ACHN (cell line): ENCODE measurements at regions not wholly inside any gene's neighbourhood (a gene's known extent, or its start where the extent isn't known, plus 50 kb on each side); places are given as distances from the start of the nearest gene placed in this dataset.

Source experiments
- DNase-seq: peaks from one replicate; pipeline ENCODE4 v3.0.0-alpha.2; 2015
- in situ Hi-C: cut with HindIII; loops from 2 replicates; pipeline ENCODE4 v1.10.0; 2017; ENCODE audit warnings: low sequenced_read_pairs, low pct_ligation_motif_present, low pct_unique_long_range_greater_than_20kb

DNA sequence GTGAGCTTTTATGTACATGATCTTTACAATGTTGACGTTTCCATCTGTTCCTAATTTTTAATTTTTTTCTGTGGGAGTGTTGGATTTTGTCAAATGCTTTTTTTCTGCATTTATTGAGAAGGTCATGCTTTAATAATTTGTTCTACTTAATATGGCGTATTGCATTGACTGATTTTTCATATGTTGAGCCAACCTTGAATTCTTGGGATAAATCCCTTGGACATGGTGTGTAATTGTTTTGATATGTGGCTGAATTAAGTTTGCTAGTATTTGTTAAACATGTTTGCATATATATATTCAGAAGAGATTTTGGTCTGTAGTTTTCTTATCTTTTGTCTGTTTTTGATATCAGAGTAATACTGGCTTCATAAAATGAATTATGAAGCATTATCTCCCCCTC, 256.7 kb downstream of the EDEM1 start:
- in situ Hi-C loops, result no loop called here
- no peak for DNase-seq

DNA sequence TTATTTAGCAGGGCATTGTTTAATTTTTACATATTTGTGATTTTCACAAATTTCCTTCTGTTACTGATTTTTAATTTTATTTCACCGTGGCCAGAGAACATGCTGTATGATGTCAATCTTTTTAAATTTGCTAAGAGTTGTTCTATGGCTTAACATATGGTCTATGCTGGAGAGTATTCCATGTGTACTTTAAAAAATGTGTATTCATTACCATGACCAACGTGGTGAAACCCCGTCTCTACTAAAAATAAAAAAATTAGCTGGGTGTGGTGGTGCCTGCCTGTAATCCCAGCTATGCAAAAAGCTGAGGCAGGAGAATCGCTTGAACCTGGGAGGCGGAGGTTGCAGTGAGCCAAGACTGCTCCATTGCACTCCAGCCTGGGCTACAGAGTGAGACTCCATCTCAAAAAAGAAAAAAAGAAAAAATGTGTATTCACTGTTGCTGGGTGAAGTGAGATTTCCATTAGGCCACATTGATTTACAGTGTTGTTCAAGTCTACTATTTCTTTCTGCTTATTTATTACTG, 258.2 kb downstream of the EDEM1 start:
- in situ Hi-C loops, result no loop called here
- DNase-seq, result no peak

DNA sequence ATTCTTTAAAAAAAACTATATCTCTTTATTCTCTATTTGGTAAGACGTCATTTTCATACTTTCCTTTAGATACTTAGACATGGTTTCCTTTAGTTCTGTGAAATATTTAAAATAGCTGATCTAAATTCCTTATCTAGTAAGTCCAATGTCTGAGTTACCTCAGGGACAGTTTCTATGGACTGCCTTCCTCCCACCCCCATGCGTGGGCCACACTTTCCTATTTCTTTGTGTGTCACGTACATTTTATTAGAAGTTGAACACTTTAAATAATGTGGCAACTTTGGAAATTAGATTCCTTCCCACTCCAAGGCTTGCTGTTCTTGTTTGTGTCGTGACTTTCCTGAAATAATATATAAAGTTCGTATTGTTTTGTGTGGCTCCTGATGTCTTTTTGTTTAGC, 260.7 kb downstream of the EDEM1 start:
- in situ Hi-C loops, result no loop called here

DNA sequence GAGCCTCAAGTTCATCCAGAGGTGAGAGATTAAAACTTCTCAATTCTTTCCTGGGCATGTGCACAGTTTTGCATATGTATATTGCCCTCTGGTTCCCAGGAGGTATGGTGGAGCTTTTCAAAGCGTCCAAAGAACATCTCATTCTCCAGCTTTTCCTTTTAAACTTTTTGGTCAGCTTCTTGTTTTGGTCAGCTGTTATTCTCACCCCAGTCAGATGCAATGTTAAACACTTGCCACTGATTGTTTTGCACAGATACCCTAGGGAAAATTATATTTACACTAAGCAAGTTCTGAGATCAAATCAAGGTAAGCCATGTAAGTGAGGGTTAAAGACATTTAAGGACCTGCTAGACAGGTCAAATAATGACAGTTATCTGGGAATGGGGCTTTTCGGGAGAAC, 261.3 kb downstream of the EDEM1 start:
- in situ Hi-C loops, result no loop called here
- no peak for DNase-seq

More for the DNA sequence above, 260.7 kb downstream of the EDEM1 start:
- no peak for DNase-seq

DNA sequence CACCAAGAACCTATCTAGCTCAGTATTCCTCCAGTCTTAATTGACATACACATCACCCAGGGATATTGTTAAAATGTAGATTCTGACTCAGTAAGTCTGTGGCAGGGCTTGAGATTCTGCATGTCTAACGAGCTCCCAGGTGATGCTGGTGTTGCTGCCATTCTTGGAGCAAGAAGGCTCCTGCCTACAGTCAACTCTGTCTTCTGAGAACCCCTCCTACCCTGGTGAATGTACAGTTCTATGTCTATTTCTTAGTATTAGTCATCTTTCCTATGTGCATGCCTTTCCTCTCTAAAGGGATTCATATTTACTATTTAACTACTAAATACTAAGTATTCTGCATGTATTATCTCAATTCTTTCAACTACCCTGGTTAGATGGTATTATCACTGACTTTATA, 268.7 kb downstream of the EDEM1 start:
- DNase-seq, result no peak
- in situ Hi-C loops, result no loop called here

DNA sequence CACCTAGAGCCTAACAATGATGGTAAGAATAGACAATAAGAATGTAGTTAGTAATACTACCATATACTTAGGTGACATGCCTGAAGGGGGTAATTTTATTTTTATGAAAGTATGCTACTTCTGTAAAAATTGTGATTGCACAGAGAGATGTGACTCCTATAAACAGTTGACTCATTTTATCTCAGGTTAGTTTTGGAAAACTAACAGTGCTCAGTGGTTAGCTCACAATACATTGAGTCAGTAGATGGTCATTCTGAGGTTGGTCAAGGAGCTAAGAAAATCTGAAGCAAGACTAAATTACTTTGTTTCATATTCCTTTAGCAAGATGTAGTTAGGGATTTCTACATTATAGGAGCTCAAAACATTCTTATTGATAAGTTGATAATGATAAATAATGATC, 271.0 kb downstream of the EDEM1 start:
- in situ Hi-C loops, result no loop called here
- DNase-seq, result no peak

DNA sequence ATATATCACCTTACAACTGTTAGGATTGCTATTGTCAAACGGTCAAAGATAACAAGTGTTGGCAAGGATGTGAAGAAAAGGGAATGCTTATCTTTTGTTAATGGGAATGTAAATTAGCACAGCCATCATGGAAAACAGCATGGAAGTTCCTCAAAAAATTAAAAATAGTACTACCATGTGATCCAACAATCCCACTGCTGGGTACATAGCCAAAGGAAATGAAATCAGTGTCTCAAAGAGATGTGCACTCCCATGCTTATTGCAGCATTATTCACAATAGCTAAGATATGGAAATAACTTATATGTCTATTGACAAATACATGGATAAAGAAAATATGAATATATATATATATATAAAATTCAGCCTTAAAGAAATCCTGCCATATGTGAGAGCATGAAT, 274.6 kb downstream of the EDEM1 start:
- DNase-seq, result no peak
- in situ Hi-C loops, result no loop called here

DNA sequence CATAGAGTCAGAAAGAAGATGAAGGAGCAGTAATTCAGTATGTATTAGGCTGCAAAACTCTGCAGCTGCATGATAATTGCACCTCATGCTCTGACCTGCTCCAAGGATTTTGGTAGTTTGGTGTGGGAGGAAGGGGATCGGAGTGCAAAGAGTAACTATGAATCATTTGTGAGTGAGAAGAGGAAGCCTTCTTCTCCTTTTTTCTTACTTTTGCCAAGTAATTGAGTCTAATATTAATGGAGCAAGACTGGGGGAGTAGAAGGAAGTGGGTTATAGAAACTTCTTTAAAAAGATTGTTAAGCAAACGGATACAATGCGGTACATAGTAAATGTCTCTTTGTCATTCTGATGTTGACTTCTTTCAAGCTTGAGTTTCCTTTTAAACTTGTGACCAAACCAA, 276.5 kb downstream of the EDEM1 start:
- in situ Hi-C loops, result no loop called here
- DNase-seq, result no peak

DNA sequence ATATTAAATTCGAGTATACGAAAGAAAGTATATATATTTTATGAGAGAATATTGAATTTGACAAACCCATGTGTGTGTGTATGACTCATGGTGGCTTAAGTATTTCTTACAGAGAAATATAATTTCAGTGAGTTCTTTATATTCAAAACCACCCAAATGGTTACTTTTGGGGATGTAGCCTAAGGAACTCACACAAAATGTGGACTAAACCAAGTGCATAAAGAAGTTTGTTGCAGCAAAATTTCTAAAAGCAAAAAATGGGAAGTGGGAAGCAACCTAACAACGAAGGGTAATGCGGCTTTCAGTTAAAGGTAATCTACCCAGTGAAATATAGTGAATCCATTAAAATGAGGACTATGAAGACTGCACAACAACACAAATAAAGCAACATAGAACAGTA, 277.1 kb downstream of the EDEM1 start:
- no peak for DNase-seq
- in situ Hi-C loops, result no loop called here

DNA sequence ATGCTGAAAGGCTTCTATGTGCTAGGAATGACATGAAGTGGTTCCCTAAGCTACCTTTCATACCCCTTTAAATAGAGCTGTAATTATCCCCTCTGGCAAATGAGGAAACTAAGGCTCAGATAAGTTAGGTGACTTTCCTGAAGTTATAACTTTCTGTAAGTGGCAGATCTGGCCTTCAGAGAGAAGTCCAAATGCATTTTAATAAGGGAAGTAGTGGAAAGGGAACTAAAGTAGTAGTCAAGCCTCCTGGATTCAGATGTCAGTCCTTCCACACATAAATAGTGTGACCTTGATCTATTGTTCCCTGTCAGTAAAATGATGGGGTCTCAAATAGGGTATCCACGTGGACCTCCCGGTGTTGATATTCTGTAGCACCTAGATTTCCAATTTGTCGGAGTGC, 277.7 kb downstream of the EDEM1 start:
- in situ Hi-C loops, result no loop called here
- DNase-seq, result no peak

DNA sequence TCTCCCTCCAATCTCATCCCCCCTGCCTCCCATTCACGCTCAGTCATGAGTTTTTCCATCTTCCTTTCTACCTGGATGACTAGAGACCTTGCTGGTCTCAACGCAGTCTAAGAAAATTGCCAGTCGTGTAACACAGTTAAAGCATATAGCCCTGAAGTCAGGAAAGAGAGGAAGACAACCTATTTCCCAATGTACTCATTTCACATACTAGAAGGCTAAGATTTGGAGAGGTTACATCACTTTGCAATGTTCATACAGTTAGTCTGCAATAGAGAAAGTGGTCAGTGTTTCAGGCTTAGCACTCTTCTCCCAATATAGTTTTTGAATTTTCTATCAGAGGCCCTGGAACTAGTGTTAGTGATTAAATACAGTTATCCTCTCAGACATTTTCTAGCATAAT, 278.6 kb downstream of the EDEM1 start:
- in situ Hi-C loops, result no loop called here
- no peak for DNase-seq

DNA sequence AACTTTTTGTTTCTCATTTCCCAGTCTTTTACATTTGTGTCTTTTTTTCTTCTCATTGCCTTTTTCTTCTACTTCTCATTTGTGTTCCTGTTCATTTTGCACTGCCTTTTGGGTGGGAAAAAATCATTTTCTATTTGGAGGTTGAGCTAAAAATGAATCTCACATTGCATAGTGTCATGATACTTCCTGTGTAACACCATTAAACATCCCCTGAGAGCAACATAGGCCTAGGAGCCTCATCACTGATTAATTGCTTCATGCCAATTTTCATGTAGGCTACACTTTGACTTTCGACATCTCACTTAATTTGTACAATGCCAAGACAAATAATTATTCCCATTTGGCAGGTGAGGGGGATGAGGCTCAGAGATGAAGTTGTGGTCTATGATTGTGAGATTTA, 279.2 kb downstream of the EDEM1 start:
- no peak for DNase-seq

DNA sequence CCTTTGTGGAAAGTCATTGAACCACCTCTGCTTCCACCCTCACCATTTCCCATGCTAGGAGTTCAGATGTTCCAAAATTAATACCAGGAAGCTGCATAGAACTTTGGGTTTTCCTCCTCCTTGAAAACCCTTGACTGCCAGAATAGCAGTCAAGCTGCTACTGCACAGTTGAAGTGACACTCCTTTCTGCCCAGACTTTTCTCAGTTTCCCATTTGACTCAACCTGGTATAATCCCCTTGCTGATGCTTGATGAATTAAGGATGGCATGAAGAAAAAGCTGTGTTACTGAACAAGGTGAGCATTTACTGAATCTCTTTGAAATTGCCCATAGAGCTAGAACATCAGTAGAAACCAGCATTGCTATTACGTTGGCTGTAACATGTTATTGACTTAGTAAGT, 286.0 kb downstream of the EDEM1 start:
- no peak for DNase-seq
- in situ Hi-C loops, result no loop called here

More for the DNA sequence above, 279.2 kb downstream of the EDEM1 start:
- in situ Hi-C loops, result no loop called here

DNA sequence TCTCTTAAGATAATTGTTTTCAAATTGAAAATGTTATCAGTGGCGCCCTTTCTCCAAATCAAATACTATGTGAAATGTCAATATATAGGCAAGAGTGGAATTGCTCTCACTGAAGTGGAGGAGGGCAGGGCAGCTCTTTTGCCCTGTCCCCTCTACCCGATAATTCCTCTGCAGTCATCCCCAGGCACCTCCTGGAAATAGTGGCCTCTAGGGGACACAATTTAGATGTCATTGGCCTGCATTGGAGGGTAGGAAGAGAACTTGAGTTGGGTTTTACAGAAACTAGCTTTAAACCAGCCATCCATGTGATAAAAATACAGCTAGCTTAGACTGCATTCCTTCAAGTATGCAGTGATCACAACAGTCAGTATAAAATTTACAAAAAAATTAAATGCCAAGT, 288.9 kb downstream of the EDEM1 start:
- in situ Hi-C loops, result no loop called here
- no peak for DNase-seq

DNA sequence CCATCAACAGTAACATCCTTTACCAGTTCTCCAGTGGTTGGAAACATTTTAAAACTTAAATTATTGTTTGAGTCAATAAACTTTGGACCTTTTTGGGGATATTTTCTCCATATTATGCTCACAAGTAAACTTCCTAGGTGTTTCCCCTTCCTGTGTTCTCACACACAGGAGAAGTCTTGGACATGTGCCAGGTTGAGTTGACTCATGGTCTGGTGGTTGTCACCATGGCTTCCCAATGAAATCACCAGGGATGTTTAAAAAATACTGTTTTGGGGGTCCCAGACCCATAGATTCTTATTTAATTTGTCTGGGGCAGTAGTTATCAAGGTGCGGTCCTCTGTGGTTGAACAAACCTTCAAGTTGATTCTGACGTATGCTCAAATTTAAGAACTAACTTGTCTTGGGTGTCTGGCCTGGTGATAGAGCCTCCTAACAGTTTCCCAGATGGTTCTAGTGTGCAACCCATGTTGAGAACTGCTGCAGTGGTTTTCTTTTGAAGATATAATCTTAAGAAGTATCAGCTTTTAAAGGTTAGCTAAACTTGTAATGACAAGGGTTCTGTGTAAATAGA, 291.8 kb downstream of the EDEM1 start:
- no peak for DNase-seq
- in situ Hi-C loops, result no loop called here

DNA sequence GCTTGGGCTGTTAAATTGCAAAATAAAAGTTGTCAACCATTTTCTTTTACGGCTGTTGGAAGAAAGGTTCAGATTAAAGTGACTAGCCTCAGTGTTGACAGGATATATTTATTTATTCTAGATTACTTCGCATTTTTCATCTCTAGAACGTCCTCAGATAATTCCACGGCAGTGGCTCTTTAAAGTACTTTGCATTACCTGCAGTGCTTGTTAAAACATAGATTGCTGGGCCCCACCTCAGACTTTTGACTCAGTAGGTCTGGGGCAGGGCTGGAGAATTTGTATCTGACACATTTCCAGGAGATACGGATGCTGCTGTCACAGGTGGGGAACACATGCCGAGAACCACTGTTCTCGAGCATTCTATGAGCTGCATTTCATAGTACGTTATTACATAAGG, 292.7 kb downstream of the EDEM1 start:
- in situ Hi-C loops, result no loop called here
- DNase-seq, result no peak

DNA sequence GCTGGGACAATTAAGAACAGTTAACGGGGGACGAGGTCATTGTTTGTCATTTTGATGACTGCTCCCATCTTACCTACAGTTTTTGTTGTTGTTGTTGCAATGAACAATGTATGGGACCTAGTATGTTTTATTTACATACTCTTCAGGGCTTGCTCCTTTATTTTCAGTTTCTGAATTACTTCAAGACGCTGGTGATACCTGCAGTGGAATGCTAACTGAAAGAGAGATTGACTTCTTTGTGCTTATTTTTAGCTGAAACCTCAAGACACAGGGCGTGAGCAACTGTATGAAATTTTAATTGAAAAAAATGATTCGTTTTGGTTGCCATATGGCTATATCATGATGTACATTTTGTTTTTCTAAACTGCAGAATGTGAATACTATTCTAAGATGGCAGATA, 297.9 kb downstream of the EDEM1 start:
- no peak for DNase-seq
- in situ Hi-C loops, result no loop called here

DNA sequence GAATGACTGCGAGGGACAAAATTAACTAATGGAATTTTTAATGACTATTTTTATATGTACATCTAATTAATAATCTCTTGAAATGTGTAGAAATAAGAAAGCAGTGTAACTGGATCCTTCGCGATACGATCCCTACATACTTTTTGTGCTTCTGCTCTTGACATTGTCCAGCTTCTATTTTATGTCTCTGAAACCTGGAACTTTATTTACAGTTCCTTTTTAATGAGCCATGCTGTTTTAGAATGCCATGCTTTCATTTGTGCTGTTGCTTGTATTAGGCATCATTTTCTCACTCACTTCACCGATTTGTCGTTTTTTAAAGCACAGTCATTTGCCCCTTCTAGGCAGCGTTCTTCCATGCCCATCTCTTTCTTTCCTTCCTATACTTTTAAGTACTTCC, 301.3 kb downstream of the EDEM1 start:
- no peak for DNase-seq
- in situ Hi-C loops, result no loop called here

DNA sequence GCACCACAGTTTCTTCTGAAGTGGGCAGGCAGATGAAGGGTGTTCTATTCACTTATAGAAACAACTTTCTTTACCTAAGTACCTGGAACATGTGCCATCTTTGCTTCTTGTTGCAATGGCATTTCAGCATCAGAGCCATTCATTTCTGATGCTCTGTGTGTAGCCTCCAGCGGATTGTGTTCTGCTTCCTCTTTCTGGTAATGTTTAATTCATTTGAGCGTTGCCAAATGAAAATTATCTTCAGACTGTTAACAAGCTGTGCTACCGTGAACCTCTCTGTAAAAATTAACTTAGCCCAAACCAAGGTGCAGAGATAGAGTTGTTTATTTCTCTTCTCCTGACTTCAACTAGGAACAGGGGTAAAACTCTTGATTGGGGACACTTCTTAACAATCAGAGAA, 302.0 kb downstream of the EDEM1 start:
- DNase-seq, result no peak
- in situ Hi-C loops, result no loop called here

DNA sequence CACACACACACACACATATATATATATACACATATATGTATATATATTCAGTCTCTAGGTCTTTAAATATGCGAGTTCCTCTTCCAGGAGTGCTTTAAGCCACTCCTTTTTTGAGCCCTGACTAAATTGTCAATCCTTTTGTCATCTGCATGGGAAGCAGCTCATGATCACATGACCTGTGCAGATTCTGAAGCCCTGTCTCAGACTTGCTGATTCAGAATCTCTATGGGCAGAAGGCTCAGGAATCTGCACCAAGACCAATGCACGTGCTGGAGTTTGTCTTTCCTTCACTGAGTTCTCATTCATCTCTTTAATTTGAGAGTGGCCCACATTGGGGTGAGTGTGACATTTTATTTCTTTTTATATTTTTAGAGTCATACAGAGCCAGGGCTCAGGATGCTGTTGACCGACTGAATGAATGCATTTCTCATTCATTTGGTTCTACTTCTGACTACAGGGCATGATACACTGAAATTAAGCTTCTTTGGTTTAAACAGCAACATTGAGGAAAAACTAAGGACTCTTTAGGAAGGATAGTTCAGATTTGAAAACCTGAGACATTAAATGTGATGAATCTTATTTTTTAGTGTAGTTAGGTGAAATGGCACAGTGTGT, 307.5 kb downstream of the EDEM1 start:
- no peak for DNase-seq
- in situ Hi-C loops, result no loop called here

DNA sequence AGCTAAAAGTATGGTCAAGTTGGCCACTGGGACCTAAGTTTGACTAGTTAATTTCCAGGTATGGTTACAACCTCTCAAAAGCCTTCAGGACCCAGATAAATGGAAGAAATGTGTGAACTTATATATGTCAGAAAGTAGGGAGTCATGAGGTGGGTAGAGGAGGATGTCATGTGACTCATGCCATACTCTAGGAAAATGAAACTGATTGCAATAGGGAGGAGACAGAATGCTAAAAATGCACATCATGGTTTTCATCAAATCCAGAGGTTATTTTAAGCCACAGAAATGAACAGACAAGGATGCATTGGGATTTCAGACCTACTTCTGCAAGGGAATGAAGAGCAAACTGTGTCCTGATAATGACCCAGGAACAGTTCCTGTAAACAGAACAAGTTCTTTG, 310.0 kb downstream of the EDEM1 start:
- in situ Hi-C loops, result no loop called here
- no peak for DNase-seq
